CD14-positive monocyte (primary cell): ENCODE measurements at regions not wholly inside any gene's neighbourhood (a gene's known extent, or its start where the extent isn't known, plus 50 kb on each side); places are given as distances from the start of the nearest gene placed in this dataset.

ENCODE experiments used
- DNase-seq, 3 donors: peaks; one replicate each; pipeline ENCODE4 v3.0.0-alpha.2; 2011 to 2022
- H2AFZ ChIP-seq: 2 replicates; pipeline ENCODE4 v1.6.0; 2012; ENCODE audit warnings: mild to moderate bottlenecking, low read depth, low read length, inconsistent platforms; ENCODE audit not compliant: insufficient read depth, poor library complexity, severe bottlenecking
- H3K27ac ChIP-seq, 2 donors: 1 replicate in 1 of 2; 2 replicates in 1 of 2; pipeline ENCODE4 v1.5.1; 2012 to 2013; ENCODE audit warnings: low read length in 2 of 2, control low read depth in 1 of 2, inconsistent platforms in 1 of 2, low read depth in 1 of 2, mild to moderate bottlenecking in 1 of 2
- H3K27me3 ChIP-seq, 2 donors: one replicate each; pipeline versions ENCODE4 v1.6.0 to v1.6.1; 2011 to 2013; ENCODE audit warnings: low read length in 2 of 2; ENCODE audit not compliant: control insufficient read depth in 2 of 2, insufficient read depth in 2 of 2
- H3K36me3 ChIP-seq, 2 donors: replicated peaks in 1 of 2; 1 replicate in 1 of 2; 2 replicates in 1 of 2; pipeline versions ENCODE4 v1.5.1 to v1.6.1; 2012 to 2013; ENCODE audit warnings: low read length in 2 of 2, control low read depth in 1 of 2, inconsistent platforms in 1 of 2, mild to moderate bottlenecking in 1 of 2; ENCODE audit not compliant: insufficient read depth in 2 of 2, control insufficient read depth in 1 of 2
- H3K4me1 ChIP-seq, 2 donors: 1 replicate in 1 of 2; 2 replicates in 1 of 2; pipeline versions ENCODE4 v1.5.1 to v1.6.1; 2012 to 2013; ENCODE audit warnings: low read length in 2 of 2, control low read depth in 1 of 2, inconsistent platforms in 1 of 2, mild to moderate bottlenecking in 1 of 2, moderate library complexity in 1 of 2; ENCODE audit not compliant: insufficient read depth in 2 of 2, control insufficient read depth in 1 of 2
- H3K4me2 ChIP-seq: replicated peaks from 2 replicates; pipeline ENCODE3; 2012; ENCODE audit warnings: low read length, moderate library complexity, mild to moderate bottlenecking; ENCODE audit not compliant: poor library complexity, severe bottlenecking; ENCODE audit errors: extremely low read depth
- H3K4me3 ChIP-seq, 3 experiments: fragments of 200-600 bp in 1 of 3; sonication (generic) in 1 of 3; replicated peaks in 1 of 3; 1 replicate in 2 of 3; 2 replicates in 1 of 3; pipeline ENCODE4 v1.5.1; 2011 to 2013; ENCODE audit warnings: low read length in 3 of 3, mild to moderate bottlenecking in 3 of 3, control low read depth in 2 of 3, low read depth in 2 of 3, inconsistent platforms in 1 of 3, moderate library complexity in 1 of 3
- H3K79me2 ChIP-seq: 2 replicates; pipeline ENCODE4 v1.6.0; 2012; ENCODE audit warnings: mild to moderate bottlenecking, control low read depth, inconsistent platforms, low read length, moderate library complexity; ENCODE audit not compliant: insufficient read depth
- H3K9ac ChIP-seq: 2 replicates; pipeline ENCODE4 v1.6.0; 2017; ENCODE audit warnings: low read length, mild to moderate bottlenecking; ENCODE audit not compliant: insufficient read depth, poor library complexity, severe bottlenecking
- H3K9me3 ChIP-seq, 2 donors: replicated peaks in 1 of 2; 1 replicate in 1 of 2; 2 replicates in 1 of 2; pipeline versions ENCODE4 v1.5.1 to v1.6.1; 2012 to 2013; ENCODE audit warnings: low read length in 2 of 2, control low read depth in 1 of 2; ENCODE audit not compliant: control insufficient read depth in 1 of 2, insufficient read depth in 1 of 2
- H4K20me1 ChIP-seq: 2 replicates; pipeline ENCODE4 v1.6.0; 2012; ENCODE audit warnings: mild to moderate bottlenecking, low read length, control low read depth, moderate library complexity; ENCODE audit not compliant: insufficient read depth
- H3K27ac Mint-ChIP-seq, 7 donors: one replicate each; pipeline ENCODE4 v1.8.0; 2020; ENCODE audit warnings: mild to moderate bottlenecking in 7 of 7, mixed read lengths in 7 of 7, moderate library complexity in 6 of 7, inconsistent platforms in 2 of 7
- H3K27me3 Mint-ChIP-seq, 3 donors: one replicate each; pipeline ENCODE4 v1.8.0; 2021 to 2022; ENCODE audit warnings: low read depth in 3 of 3, mild to moderate bottlenecking in 3 of 3, mixed read lengths in 3 of 3, moderate library complexity in 3 of 3, inconsistent platforms in 1 of 3
- H3K36me3 Mint-ChIP-seq, 2 donors: one replicate each; pipeline ENCODE4 v1.8.0; 2020; ENCODE audit warnings: mixed read lengths in 2 of 2, inconsistent platforms in 1 of 2, mild to moderate bottlenecking in 1 of 2
- H3K4me1 Mint-ChIP-seq: one replicate; pipeline ENCODE4 v1.8.0; 2020; ENCODE audit warnings: mild to moderate bottlenecking, mixed read lengths
- H3K4me3 Mint-ChIP-seq, 2 donors: one replicate each; pipeline ENCODE4 v1.8.0; 2020; ENCODE audit warnings: mild to moderate bottlenecking in 2 of 2, mixed read lengths in 2 of 2, moderate library complexity in 1 of 2
- H3K9me3 Mint-ChIP-seq, 7 donors: one replicate each; pipeline ENCODE4 v1.8.0; 2020 to 2022; ENCODE audit warnings: mixed read lengths in 7 of 7, mild to moderate bottlenecking in 6 of 7, moderate library complexity in 6 of 7, inconsistent platforms in 2 of 7
- CTCF ChIP-seq: fragments of 200-600 bp; IDR thresholded peaks from one replicate; pipeline ENCODE4 v1.8.0; 2022; ENCODE audit warnings: antibody characterized with exemption, mild to moderate bottlenecking
- WGBS: methylation state at CpG from one replicate; pipeline ENCODE4 v1.1.5; 2013; ENCODE audit warnings: missing lambda C conversion rate; ENCODE audit not compliant: insufficient coverage; 5-methylcytosine and 5-hydroxymethylcytosine counted together
- intact Hi-C, 2 donors: fragments of 100-400 bp; cut with micrococcal nuclease; formaldehyde crosslinking; loops; one replicate each; pipeline versions ENCODE4 v1.15.0 to v1.15.1; 2023

GRCh38 chrX:13257223-13258051 is 62.4 kb downstream of the ATXN3L start:
- Histone ChIP-seq H3K27me3 (peaks cover 0 to 35% of the 10 kb centered on the region in 2 donors), H3K4me1 (no peaks in the 10 kb centered on the region), H3K4me3 (no peak overlapping the region), H3K4me2 (no peak overlapping the region), H3K27ac (no peak overlapping the region), H3K9me3 (peaks cover 0 to 4% of the 10 kb centered on the region in 2 donors), H3K36me3 (no peaks in the 10 kb centered on the region), H3K79me2 (no peaks in the 10 kb centered on the region), H4K20me1 (no peaks in the 10 kb centered on the region), H3K9ac (no peak overlapping the region), H2AFZ (no peak overlapping the region)
- no peak overlapping the region for H3K27ac Mint-ChIP-seq
- TF ChIP-seq CTCF, result no peak
- H3K27me3 Mint-ChIP-seq, result peaks cover 1 to 14% (median 5%) of the 10 kb centered on the region in 3 donors
- peaks cover 15% of the 10 kb centered on the region for H3K4me1 Mint-ChIP-seq
- H3K4me3 Mint-ChIP-seq, result no peak overlapping the region
- no peaks in the 10 kb centered on the region for H3K36me3 Mint-ChIP-seq
- no CpG with 5 or more reads among the region's 6 CpGs for WGBS
- DNase-seq, result no peak
- intact Hi-C loops, result no loop called here
- H3K9me3 Mint-ChIP-seq, result peaks cover 0 to 7% (median 4%) of the 10 kb centered on the region in 7 donors

- Histone ChIP-seq H3K9ac (no peak overlapping the region), H3K27ac (no peak overlapping the region), H3K4me2 (no peak overlapping the region), H3K4me3 (no peak overlapping the region), H3K27me3 (peaks cover 0 to 33% of the 10 kb centered on the region in 2 donors), H3K79me2 (no peaks in the 10 kb centered on the region), H3K36me3 (no peaks in the 10 kb centered on the region), H3K9me3 (peaks cover 0 to 4% of the 10 kb centered on the region in 2 donors), H3K4me1 (peaks cover 0 to 2% of the 10 kb centered on the region in 2 donors), H4K20me1 (no peaks in the 10 kb centered on the region), H2AFZ (no peak overlapping the region)
- no peak for DNase-seq
- Mint-ChIP-seq H3K9me3 (peaks cover 0 to 9% (median 4%) of the 10 kb centered on the region in 7 donors), H3K4me1 (peaks cover 21% of the 10 kb centered on the region), H3K27me3 (peaks cover 1 to 17% (median 5%) of the 10 kb centered on the region in 3 donors), H3K36me3 (no peaks in the 10 kb centered on the region), H3K27ac (no peak overlapping the region), H3K4me3 (no peak overlapping the region)
- intact Hi-C loops, result no loop called here
- TF ChIP-seq CTCF, result no peak
Measured at GRCh38 chrX:13256603-13257002, 63.2 kb downstream of the ATXN3L start.
